Right hindlimb (tissue), 1 donor: ENCODE measurements at regions not wholly inside any gene's neighbourhood (a gene's known extent, or its start where the extent isn't known, plus 50 kb on each side); places are given as distances from the start of the nearest gene placed in this dataset.
"Not testable (repeated sequence)": the region's sequence is repeated elsewhere in the genome, so short reads cannot be mapped to it uniquely, and the experiment has no call there.

Experiments used
- DNase-seq: peaks from one replicate; pipeline ENCODE4 v3.0.0-alpha.2; 2018

DNA sequence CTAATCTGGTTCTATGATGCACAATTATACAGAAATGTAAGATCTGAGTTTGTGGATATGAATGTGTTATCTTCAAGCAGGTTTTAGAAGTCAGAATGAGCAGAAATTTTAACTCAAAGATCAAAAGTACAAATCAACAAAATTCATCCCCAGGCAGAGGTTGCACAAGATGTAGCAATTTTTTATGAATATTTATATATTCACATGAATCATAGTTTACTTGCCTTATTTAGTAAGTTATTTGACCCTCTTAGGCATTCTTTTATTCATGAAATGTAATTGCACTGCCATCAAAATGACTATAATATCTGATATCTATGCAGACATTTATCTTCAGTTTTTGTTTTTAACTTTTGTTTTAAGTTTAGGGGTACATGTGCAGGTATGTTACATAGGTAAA is 103.1 kb upstream of the DAZL start:
- no peak for DNase-seq

DNA sequence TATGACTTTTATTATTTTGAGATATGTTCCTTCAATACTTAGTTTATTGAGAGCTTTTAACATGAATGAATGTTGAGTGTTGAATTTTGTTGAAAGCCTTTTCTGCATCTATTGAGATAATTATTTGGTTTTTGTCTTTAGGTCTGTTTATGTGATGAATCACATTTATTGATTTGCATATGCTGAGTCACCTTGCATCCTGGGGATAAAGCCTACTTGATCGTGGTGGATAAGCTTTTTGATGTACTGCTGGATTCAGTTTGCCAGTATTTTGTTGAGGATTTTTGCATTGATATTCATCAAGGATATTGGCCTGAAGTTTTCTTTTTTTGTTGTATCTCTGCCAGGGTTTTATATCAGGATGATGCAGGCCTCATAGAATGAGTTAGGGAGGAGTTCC is 106.5 kb upstream of the DAZL start:
- DNase-seq: not testable (repeated sequence)

DNA sequence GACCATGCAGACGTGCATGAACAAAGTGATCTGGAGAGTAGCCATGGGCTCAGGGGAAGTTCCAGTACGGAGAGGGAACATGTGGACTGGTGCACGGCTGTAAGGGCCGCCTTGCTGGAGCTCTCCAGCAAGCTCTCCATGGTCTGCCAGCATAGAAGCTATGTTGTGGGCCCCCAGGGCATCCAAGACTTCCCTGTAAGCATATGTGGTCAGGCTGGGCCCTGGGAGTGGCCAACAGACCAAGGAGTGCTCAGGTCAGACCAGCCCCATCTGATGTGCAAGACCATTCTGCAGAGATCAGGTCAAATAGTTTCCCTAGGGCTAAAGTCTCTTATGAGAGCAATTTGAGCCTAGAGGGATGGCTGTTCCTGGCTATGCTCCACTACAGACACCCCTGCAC is 110.1 kb upstream of the DAZL start:
- no peak for DNase-seq

DNA sequence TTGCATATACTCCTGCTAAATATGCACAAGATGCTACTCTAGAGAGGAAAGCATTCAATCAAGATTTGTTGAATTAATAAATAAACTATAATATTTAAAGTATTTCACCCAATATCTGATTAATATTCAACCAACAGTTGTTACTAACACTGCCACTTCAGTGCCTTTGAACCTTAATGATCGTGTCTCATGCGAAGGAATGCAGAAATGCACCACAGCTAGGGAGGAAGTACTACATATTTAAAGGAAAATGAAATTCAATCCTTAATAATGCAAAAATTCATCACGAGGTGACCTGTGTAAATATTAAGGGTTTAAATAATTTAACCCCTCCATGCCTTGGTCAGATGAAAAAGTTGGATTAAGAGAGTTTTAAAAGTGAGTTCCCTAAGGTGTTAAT is 114.2 kb upstream of the DAZL start:
- DNase-seq: no peak

DNA sequence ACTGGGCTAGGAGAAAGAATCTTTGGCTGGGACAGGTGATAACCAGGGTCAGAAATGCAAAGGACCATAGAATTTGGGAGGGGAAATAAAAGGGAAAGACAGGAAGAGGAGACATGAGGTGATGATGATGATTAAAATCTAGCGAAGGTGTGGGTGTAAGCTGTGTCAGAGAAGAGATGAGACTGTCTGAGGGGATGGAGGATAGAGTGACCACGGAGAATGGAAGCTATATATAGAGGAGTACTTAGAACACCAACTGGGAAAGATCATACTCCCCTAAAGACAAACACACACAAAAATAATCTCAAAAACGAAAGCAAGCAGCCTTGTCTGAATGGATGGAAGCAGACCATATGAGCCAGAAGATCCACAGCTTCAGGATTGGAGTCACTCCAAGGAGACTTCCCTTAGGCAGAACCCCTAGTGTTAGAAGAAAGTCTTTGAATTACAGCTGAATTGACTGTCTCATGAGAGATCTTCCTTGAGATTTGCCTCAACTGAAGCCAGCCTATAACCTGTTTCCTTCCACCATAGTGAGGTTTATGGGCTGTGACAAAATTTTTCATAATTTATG is 115.2 kb upstream of the DAZL start:
- DNase-seq: no peak

DNA sequence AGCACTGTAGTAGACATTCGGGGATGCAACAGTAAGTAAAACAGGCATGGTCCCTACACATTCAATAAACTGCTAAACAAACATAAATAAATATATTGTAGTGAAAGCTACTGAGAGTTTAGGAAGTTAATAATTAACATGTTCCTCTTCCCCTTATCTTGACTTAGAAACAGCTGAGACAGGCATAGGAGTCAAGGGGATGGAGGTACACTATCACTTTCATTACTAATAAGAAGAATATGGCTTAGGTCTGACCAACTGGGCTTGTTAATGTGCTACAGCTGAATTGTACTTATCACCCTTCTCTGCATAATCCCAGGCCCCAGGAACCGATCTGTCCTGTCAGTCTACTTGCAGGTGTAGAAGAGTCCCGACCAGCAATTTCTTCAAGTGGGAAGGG is 116.3 kb upstream of the DAZL start:
- no peak for DNase-seq

DNA sequence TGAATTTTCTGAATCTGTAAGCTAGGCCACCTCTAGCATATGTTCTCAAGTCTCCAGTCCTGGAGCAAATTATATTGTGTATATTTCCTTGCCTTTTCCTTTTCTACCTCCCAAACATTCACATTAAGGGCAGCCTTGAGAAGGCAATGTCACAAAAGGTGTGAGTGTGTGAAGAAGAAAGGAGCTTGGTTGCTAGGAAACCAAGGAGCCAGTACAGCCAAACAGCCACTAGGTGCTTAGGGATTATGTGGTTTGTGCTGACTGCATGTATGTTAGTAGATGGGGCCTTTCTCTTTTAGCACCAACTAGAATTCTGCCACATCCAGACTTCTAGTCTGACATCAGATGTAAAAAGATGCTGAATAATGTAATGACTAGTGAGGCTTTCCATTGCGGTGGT is 118.8 kb upstream of the DAZL start:
- no peak for DNase-seq

DNA sequence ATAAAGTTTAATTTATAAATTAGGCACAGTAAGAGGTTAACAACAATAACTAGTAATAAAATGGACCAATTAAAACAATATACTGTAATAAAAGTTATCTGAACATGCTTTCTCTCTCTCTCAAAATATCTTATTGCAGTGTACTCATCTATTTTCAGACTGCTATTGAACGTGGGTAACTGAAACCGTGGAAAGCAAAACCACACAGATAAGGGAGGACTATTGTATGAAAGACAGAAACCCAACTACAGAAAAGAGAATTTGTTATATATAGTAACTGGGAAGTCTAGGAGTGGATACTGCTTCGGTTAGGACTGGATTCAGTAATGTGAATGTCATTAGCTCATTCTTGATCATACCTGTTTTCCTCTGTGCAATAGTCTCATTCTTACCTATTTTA is 119.3 kb upstream of the DAZL start:
- no peak for DNase-seq

DNA sequence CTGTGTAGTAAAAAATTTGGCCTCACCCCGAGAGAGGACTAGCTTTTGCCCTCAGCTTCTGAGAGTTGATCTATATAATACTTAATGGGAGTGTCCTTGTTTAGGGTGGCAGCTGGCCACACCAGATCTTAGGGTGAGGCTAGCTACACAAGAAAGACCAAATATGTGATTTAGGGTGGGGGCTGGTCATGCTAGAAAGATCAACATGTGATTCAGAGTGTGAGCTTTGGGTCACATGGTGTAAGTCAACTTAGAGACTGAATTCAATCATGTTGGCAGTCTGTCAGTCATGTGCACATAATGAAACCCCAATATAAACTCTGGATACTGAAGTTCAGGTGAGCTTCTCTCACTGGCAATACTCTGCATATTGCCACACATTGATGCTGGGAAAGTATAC is 120.7 kb upstream of the DAZL start:
- no peak for DNase-seq

DNA sequence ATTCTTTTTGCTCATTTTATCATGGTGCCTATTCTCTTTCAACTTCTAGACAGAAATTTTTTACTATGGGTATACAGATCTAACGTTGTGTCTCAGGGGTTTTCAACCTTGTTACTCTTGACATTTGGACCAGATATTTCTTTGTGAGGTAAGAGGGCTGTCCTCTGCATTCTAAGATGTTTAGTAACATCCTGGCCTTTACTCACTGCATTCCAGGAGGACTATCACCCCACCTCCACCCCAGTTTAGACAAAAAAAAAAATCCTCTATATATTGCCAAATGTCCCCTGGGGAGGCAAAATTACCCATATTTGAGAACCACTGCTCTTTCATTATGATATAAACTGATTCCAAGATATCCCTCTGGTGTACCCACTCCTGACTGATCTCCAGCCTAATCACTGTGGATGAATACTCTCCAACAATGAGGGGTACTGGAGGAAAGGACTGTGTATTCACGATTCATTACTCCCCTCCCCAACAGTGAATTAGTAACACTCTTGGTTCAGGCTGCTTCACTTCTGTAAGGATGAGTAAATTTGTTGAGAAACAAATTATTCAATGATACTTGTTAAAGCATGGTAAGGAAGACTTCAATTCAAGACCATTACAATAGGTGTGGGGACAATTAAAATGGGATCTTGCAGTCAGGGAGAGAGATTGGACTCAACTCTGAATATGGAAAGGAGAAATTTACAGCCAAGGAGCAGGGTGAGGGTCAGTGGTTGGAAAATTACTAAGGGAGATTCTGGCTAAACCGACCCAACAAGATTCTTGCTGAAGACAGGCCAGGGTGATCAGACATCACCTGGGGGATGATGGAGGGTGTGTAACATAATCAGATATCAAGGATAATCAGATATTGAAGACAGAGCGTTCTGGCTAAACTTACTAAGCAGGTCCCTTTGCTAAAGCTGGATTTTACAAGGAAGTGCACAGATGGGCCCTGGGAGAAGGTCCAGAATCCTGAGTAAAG is 123.8 kb upstream of the DAZL start:
- no peak for DNase-seq

DNA sequence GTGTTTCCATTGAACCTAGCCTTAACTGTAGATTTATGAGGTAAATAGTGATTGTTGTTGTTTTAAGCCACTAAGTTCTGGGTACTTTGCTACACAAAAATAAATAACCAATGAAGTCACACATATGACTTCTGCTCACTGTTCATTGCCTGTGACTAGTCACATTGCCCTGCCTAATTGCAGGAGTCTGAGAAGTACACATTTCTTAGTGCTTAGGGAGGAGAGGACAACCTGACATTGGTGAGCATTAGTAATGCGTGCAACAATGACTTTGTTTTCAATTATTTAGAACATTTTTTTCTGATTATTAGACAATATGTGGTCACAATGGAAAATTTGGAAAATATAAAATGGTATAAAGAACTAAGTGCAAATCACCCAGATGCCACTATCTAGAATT is 133.2 kb upstream of the DAZL start:
- no peak for DNase-seq

DNA sequence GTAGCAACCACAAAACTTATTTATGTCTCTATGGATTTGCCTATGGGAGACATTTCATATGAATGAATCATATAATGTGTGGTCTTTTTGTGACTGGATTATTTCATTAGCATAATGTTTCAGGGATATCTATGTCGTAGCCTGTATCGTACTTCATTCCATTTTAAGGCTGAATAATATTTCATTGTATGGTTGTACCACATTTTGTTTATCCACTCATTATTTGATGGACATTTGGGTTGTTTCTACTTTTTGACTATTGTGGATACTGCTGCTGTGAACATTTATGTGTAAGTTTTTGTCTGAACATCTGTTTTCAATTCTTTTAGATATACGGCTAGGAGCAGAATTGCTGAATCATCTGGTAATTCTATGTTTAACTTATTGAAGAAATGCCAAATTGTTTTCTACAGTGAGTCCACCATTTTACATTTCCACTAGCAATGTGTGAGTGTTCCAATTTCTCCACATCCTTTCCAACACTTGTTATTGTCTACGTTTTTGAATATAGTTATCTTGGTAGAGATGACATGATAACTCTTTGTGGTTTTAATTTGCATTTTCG is 134.4 kb upstream of the DAZL start:
- no peak for DNase-seq

DNA sequence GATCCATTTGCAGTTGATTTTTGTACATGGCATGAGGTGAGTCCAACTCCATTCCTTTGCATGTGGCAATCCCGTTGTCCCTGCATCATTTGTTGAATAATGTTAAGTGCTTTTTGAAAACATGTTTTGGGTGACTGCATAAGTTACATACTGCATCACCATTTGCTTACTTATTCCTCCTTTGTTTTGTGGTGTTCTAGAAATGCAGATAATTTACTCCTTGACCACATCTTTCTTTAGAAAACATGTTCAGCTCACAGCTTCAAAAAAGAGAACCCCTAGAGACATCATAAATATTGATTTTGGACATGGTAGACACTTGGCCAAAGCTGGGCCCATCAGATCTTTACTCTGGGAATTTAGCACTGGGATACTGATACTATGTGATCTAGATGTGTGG is 135.3 kb upstream of the DAZL start:
- no peak for DNase-seq

DNA sequence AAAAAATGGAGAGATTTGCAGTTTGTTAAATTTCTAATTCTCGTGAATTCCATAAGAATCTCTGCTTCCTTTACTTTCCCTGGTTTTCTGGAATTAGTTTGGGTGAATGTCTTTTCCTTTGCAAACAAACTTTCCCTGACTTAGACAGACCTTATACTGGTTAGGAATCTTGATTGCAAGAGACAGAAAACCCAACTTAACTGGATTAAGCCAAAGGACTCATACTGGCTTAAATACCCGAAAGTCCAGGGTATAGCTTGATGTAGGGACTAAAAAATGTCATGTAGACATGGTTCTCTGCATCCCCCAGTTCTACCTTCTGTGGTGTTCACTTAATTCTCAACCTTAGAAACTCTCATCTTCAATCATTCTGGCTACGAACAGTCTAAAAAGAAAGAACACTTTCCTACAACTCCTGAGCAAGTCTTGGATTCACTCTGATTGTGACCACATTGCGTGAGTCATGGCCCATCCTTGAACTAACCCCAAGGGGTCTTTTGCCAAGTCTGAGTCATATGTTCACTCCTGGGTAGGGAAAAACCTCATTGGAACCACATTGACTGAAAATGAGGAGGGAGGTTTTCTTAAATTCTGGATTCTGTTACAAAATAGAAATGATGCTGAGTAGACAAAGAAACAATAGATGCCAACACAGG is 136.0 kb upstream of the DAZL start:
- DNase-seq: no peak

DNA sequence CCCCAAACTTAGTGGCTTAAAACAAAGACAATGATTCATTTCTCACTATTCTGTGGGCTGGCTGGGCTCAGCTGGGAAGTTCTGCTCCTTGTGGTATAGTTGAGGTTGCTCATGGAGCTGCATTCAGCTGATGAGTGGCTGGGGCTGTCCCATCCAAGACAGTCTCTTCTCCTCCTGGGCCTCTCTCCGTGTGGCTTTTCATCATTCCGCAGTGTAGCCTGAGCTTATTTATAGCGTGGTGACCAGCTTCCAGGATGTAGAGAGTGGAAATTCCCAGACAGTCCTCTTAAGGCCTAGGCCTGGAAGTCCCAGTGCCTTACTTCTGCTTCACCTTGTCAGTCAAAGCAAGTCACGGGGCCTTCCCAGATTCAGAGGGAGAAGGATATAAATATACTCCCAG is 136.7 kb upstream of the DAZL start:
- peak; percentile 44 for DNase-seq

DNA sequence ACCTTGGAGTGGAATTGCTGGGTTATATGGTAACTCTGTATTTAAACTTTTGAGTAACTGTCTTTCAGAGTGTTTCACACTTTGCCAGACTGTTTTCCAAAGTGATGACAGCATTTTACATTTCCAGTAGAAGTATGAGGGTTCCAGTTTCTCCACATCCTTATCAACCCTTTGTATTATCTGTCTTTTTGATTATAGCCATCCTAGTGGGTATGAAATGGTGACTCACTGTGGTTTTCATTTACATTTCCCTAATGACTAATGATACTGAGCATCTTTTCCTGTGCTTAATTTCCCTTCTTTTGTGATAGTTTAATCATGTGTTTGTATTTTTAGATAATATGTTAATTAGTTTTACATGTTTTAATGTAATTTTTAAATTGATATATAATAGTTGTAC is 138.1 kb upstream of the DAZL start:
- DNase-seq: no peak

DNA sequence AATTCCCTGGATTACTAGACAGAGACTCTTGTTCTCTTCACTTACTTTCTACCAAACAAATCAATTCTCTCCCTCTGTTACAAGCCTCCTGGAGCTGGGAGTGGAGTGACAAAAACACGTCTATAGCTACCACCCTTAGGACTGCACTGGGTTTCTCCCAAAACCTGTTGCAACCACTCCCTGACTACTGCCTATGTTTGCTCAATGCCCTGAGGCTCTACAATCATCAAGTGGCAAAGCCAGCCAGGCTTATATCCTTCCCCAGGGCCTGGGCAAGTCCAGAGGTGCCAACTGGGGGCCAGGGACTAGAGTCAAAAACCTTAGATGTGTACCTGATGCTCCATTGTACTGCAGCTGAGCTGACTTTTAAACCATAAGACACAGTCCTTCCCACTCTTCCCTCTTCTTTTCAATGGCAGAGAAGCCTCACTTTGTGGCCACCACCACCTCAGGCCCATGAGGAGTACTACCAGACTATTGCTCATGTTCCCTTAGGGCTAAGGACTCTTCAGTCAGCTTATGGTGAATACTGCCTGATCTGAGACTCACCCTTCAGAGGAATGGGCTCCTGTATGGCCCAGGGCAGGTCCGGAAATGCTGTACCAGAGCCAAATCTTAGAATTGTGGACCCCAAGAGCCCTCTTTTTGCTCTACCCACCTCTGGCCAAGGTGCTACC is 125.4 kb upstream of the PLCL2 start:
- no peak for DNase-seq

DNA sequence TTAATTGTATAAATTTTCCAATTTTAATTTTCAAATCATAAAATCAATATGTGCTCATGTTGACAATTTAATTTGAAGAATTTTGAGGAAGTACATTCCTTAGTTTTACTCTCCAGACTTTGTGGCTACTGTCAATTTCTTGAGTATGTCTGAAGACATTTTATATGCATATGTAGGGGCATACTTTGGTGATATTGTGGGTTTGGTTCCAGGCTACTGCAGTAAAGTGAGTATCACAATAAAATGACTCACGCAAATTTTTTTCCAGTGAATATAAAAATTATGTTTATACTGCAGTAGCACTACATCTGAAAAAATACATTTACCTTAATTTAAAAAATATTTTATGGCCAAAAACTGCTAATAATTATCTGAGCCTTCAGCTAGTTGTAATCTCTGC is 123.2 kb upstream of the PLCL2 start:
- no peak for DNase-seq

DNA sequence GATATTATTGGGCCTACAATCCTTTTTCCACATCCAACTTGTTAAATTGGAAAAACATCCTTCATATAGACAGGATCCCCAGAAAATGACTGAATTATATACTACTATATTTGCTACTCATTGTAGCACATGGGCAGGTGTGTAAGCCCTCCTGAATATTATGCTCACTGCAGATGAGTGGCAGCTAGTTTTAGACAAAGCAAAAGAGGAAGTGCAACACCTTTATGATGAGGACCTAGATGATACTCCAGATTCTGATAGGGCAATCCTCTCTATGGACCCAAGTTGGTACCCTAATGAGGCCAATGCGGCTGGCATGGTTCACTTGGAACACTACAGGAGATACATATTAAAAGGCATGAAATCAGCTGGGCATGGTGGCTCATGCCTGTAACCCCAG is 119.1 kb upstream of the PLCL2 start:
- DNase-seq: no peak

DNA sequence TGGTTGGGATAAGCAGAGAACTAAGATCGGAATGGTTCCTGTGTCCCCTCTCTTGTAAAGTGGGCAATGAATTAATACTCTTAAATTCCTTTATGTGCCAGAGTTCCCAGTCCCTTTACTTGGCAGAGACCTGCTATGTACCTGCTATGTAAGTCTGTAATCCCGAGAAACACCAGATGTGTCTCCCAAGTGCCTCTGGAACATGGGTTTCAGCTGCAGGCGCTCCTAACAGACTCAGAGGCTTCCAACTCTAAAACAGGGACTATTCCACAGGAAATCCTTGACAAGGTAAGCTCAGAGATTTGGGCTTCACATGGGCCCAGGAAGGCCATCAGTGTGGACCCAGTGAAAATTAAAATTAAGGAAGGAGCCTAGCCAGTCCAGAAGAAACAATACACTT is 117.7 kb upstream of the PLCL2 start:
- DNase-seq: no peak

DNA sequence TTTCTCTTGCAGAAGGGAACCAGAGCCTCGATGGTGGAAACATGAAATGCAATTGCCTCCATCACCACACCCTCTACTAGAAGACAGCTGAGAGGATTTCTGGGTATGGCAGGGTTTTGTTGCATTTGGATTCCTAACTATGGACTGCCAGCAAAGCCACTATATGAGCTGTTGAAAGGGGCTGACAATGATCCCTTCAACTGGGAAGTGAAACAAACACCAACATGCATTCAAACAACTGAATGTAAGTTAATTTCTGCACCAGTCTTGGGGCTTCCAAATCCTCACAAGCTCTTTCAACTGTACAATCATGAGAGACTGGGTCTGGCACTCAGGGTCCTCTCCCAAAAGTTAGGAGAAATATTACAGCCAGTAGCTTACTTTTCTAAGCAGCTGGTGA is 116.7 kb upstream of the PLCL2 start:
- DNase-seq: no peak

DNA sequence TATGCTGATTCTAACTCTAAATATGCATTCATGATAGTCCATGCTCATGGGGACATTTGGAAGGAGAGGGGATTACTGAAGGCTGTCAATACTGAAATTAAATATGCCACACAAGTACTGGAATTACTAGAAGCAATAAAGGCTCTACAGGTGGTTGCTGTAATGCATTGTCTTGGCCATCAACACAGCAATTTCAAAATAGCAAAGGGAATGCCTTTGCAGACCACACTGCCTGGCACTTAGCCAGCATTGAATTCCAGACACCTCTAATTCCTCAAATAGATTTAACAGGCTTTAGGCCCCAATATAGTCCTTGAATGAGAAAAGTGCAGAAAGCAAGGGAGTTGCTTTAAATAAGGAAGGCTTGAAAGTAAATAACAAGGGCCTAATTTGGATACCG is 115.8 kb upstream of the PLCL2 start:
- no peak for DNase-seq

DNA sequence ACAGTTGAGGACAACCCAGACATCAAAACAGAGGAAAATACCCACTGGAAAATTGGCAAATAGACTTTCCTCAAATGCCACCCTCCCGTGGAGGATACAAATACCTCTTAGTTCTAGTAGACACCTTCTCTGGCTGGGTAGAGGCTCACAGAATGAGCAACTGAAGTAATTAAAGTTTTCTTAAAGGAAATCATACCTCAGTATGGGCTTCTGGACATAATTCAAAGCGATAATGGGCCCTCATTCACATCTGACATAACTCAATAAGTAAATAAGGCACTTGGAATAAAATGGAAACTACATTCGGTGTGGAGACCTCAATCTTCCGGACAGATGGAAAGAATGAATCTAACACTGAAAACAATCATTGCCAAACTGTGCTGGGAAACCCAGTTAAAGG is 115.2 kb upstream of the PLCL2 start:
- DNase-seq: no peak
